ENCODE measurements at regions not wholly inside any gene's neighbourhood (a gene's known extent, or its start where the extent isn't known, plus 50 kb on each side); places are given as distances from the start of the nearest gene placed in this dataset.

DNA sequence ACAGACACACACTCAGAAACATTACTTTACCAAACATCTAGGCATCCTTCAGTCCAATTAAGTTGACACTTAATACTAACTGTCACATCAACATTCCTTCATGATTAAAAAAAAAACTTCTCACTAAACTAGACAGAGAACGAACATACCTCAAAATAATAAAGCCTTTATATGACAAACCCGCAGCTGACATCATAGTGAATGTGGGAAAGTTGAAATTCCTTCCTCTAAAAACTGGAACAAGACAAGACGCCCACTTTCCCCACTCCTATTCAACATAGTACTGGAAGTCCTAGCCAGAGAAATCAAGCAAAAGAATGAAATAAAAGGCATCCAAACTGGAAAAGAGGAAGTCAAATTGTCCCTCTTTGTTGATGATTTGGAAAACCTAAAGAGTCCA lies 96.9 kb upstream of the PPP1R9A start:
- TF ChIP-seq, protein P1, sequence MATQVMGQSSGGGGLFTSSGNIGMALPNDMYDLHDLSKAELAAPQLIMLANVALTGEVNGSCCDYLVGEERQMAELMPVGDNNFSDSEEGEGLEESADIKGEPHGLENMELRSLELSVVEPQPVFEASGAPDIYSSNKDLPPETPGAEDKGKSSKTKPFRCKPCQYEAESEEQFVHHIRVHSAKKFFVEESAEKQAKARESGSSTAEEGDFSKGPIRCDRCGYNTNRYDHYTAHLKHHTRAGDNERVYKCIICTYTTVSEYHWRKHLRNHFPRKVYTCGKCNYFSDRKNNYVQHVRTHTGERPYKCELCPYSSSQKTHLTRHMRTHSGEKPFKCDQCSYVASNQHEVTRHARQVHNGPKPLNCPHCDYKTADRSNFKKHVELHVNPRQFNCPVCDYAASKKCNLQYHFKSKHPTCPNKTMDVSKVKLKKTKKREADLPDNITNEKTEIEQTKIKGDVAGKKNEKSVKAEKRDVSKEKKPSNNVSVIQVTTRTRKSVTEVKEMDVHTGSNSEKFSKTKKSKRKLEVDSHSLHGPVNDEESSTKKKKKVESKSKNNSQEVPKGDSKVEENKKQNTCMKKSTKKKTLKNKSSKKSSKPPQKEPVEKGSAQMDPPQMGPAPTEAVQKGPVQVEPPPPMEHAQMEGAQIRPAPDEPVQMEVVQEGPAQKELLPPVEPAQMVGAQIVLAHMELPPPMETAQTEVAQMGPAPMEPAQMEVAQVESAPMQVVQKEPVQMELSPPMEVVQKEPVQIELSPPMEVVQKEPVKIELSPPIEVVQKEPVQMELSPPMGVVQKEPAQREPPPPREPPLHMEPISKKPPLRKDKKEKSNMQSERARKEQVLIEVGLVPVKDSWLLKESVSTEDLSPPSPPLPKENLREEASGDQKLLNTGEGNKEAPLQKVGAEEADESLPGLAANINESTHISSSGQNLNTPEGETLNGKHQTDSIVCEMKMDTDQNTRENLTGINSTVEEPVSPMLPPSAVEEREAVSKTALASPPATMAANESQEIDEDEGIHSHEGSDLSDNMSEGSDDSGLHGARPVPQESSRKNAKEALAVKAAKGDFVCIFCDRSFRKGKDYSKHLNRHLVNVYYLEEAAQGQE (IDR thresholded peaks at IDR 0.05; ENCODE audit: low read depth), result no peak
- TF ChIP-seq, protein P2, sequence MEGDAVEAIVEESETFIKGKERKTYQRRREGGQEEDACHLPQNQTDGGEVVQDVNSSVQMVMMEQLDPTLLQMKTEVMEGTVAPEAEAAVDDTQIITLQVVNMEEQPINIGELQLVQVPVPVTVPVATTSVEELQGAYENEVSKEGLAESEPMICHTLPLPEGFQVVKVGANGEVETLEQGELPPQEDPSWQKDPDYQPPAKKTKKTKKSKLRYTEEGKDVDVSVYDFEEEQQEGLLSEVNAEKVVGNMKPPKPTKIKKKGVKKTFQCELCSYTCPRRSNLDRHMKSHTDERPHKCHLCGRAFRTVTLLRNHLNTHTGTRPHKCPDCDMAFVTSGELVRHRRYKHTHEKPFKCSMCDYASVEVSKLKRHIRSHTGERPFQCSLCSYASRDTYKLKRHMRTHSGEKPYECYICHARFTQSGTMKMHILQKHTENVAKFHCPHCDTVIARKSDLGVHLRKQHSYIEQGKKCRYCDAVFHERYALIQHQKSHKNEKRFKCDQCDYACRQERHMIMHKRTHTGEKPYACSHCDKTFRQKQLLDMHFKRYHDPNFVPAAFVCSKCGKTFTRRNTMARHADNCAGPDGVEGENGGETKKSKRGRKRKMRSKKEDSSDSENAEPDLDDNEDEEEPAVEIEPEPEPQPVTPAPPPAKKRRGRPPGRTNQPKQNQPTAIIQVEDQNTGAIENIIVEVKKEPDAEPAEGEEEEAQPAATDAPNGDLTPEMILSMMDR (IDR thresholded peaks at IDR 0.05 in 2 of 3, conservative IDR thresholded peaks at IDR 0.05 in 1 of 3; ENCODE audit: borderline replicate concordance in 1 of 3, insufficient read depth in 1 of 3, low read depth in 2 of 3, low read length in 2 of 3), result no peak
- TF ChIP-seq SIN3A (IDR thresholded peaks at IDR 0.05; ENCODE audit: low read depth) (no peak), EZH2phosphoT487 (IDR thresholded peaks at IDR 0.05; ENCODE audit: borderline replicate concordance) (no peak), POLR2A (IDR thresholded peaks at IDR 0.05; ENCODE audit: borderline replicate concordance, extremely low read depth, insufficient read depth, insufficient read length) (no peak), POLR2AphosphoS5 (IDR thresholded peaks at IDR 0.05; ENCODE audit: low read depth, low read length) (no peak), ZNF274 (IDR thresholded peaks at IDR 0.05; ENCODE audit: low read depth, low read length) (no peak), CEBPB (IDR thresholded peaks at IDR 0.05; ENCODE audit: low read depth) (no peak), EZH2 (IDR thresholded peaks at IDR 0.05) (no peak), TCF7L2 (IDR thresholded peaks at IDR 0.05; ENCODE audit: borderline replicate concordance, extremely low read depth, insufficient read depth, insufficient read length) (no peak)

Data from HCT116 (cell line).